Fibroblast of lung (primary cell): ENCODE measurements at regions not wholly inside any gene's neighbourhood (a gene's known extent, or its start where the extent isn't known, plus 50 kb on each side); places are given as distances from the start of the nearest gene placed in this dataset.

Experiments used
- DNase-seq, 2 donors: peaks; one replicate each; pipeline versions ENCODE4 v3.0.0 to v3.0.0-alpha.2; 2010; ENCODE audit warnings: low read depth in 2 of 2
- H2AFZ ChIP-seq: 2 replicates; pipeline ENCODE4 v1.5.1; 2012; ENCODE audit warnings: low read length, control low read depth, inconsistent platforms
- H3K27ac ChIP-seq: 2 replicates; pipeline ENCODE4 v1.5.1; 2011; ENCODE audit warnings: low read length, control low read depth; ENCODE audit not compliant: insufficient read depth
- H3K27me3 ChIP-seq: 2 replicates; pipeline ENCODE4 v1.5.1; 2011; ENCODE audit warnings: mild to moderate bottlenecking, low read length; ENCODE audit not compliant: control insufficient read depth, insufficient read depth
- H3K36me3 ChIP-seq: 2 replicates; pipeline ENCODE4 v1.5.1; 2011; ENCODE audit warnings: low read length; ENCODE audit not compliant: control insufficient read depth, insufficient read depth
- H3K4me1 ChIP-seq: 2 replicates; pipeline ENCODE4 v1.5.1; 2011; ENCODE audit warnings: low read length; ENCODE audit not compliant: control insufficient read depth, insufficient read depth; ENCODE audit errors: extremely low read depth
- H3K4me2 ChIP-seq: 2 replicates; pipeline ENCODE4 v1.5.1; 2011; ENCODE audit warnings: low read length, control low read depth; ENCODE audit not compliant: insufficient read depth; ENCODE audit errors: extremely low read depth
- H3K4me3 ChIP-seq, 4 experiments: fragments of 200-600 bp in 1 of 4; sonication (generic) in 1 of 4; replicated peaks in 1 of 4; 2 replicates each; pipeline ENCODE4 v1.5.1; 2011 to 2016; ENCODE audit warnings: low read length in 4 of 4, low read depth in 3 of 4, mild to moderate bottlenecking in 3 of 4, control low read depth in 2 of 4, inconsistent platforms in 1 of 4, mixed read lengths in 1 of 4; ENCODE audit not compliant: insufficient read depth in 1 of 4; ENCODE audit errors: control extremely low read depth in 1 of 4
- H3K79me2 ChIP-seq: 2 replicates; pipeline ENCODE4 v1.5.1; 2012; ENCODE audit warnings: mild to moderate bottlenecking, low read length, inconsistent platforms; ENCODE audit not compliant: control insufficient read depth, insufficient read depth
- H3K9ac ChIP-seq: 2 replicates; pipeline ENCODE4 v1.5.1; 2011; ENCODE audit warnings: mild to moderate bottlenecking, low read length, control low read depth; ENCODE audit not compliant: insufficient read depth
- H3K9me3 ChIP-seq: 2 replicates; pipeline ENCODE4 v1.5.1; 2012; ENCODE audit warnings: low read depth, low read length; ENCODE audit not compliant: control insufficient read depth, insufficient read depth
- H4K20me1 ChIP-seq: 2 replicates; pipeline ENCODE4 v1.5.1; 2011; ENCODE audit warnings: low read length; ENCODE audit not compliant: control insufficient read depth, insufficient read depth; ENCODE audit errors: extremely low read depth
- EZH2 ChIP-seq: IDR thresholded peaks from 2 replicates; pipeline ENCODE4 v1.5.1; 2012; ENCODE audit warnings: low read length, control low read depth, mild to moderate bottlenecking; ENCODE audit errors: missing control alignments
- TF ChIP-seq, protein P1 (sequence below), 2 donors: IDR thresholded peaks in 1 of 2; conservative IDR thresholded peaks in 1 of 2; 1 replicate in 1 of 2; 2 replicates in 1 of 2; pipeline ENCODE4 v1.5.1; 2011 to 2012; ENCODE audit warnings: low read length in 2 of 2, control low read depth in 1 of 2, inconsistent platforms in 1 of 2, low read depth in 1 of 2, mild to moderate bottlenecking in 1 of 2

DNA sequence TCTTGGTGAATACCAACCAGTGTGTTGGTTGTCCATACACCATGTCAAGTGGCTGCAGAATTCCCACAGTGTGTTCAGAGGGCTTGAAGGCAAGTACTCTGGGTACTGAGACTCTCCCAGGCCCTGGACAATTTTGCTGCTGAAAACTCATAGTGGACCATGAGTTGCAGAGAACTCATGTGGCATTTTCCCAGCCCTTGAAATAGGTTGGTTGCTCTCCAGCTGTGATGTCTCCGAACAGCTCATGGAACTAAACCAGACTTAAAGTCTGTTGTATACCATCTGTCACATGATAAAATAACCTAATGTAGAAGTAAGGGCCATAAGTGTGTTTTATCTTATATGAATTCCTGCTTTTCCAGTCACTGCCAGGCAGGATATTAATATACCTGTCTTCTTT, 67.8 kb downstream of the RGS2 start:
- Histone ChIP-seq H3K4me3 (no peak overlapping the region), H3K27ac (no peak overlapping the region), H3K9me3 (no peaks in the 10 kb centered on the region), H3K4me2 (no peak overlapping the region), H3K9ac (no peak overlapping the region), H2AFZ (no peak overlapping the region), H3K36me3 (no peaks in the 10 kb centered on the region), H3K4me1 (no peaks in the 10 kb centered on the region), H3K27me3 (no peaks in the 10 kb centered on the region), H4K20me1 (no peaks in the 10 kb centered on the region), H3K79me2 (no peaks in the 10 kb centered on the region)
- TF ChIP-seq, protein P1, sequence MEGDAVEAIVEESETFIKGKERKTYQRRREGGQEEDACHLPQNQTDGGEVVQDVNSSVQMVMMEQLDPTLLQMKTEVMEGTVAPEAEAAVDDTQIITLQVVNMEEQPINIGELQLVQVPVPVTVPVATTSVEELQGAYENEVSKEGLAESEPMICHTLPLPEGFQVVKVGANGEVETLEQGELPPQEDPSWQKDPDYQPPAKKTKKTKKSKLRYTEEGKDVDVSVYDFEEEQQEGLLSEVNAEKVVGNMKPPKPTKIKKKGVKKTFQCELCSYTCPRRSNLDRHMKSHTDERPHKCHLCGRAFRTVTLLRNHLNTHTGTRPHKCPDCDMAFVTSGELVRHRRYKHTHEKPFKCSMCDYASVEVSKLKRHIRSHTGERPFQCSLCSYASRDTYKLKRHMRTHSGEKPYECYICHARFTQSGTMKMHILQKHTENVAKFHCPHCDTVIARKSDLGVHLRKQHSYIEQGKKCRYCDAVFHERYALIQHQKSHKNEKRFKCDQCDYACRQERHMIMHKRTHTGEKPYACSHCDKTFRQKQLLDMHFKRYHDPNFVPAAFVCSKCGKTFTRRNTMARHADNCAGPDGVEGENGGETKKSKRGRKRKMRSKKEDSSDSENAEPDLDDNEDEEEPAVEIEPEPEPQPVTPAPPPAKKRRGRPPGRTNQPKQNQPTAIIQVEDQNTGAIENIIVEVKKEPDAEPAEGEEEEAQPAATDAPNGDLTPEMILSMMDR (conservative IDR thresholded peaks at IDR 0.05 in 1 of 2, IDR thresholded peaks at IDR 0.05 in 1 of 2; ENCODE audit: low read depth in 1 of 2, low read length in 2 of 2): no peak
- TF ChIP-seq EZH2: no peak
- peak in 1 of 2 donors; percentile 10 for DNase-seq

DNA sequence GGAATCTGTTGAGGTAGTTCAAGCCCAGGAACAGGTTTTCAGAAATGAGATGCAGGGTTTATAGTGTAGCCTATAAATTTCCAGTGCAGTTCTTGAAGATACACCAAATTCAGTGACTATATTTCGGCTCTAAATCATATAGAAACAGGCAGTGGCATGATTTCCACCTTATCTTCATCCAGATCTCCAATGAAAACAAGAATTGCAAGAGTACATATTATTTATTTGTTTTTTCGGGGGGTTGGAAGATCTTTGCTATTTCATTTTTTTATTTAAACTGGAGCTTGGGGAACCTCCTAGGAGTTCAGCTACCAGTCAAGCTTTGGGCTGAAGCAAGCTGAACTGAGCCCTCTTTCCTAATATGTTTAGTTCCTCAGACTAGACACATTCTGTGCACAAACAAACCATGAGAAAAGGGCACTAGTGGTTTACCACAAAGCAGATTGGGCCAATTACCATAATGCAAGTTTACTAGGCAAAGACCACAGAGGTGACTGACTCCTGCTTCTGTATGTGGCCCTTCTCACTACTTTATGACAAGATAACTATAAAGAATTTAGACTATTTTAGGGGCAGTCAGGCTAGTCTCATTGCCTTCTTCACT, 68.5 kb downstream of the RGS2 start:
- Histone ChIP-seq H3K9me3 (no peaks in the 10 kb centered on the region), H3K4me3 (no peak overlapping the region), H3K4me1 (no peaks in the 10 kb centered on the region), H3K27me3 (no peaks in the 10 kb centered on the region), H4K20me1 (no peaks in the 10 kb centered on the region), H3K79me2 (no peaks in the 10 kb centered on the region), H3K9ac (no peak overlapping the region), H3K36me3 (no peaks in the 10 kb centered on the region), H3K4me2 (no peak overlapping the region), H3K27ac (no peak overlapping the region), H2AFZ (no peak overlapping the region)
- DNase-seq: peak; percentile 58 to 75
- TF ChIP-seq EZH2: no peak
- TF ChIP-seq, protein P1 (conservative IDR thresholded peaks at IDR 0.05 in 1 of 2, IDR thresholded peaks at IDR 0.05 in 1 of 2; ENCODE audit: low read depth in 1 of 2, low read length in 2 of 2): no peak

DNA sequence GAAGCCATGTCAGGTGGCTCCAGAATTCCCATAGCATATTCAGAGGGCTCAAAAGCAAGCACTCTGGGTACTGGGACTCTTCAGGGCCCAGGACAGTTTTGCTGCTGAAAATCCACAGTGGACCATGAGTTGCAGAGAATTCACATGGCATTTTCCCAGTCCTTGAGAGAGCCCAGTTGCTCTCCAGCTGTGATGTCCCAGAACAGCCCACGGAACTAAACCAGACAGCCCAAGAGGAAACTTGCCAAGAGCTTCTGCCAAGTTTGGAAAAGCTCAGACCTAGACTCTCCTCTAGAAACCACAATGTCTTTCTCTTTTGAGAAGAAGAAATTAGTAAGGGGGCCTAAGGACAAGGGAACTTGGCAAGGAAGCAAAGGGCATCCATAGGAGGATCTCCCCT, 69.4 kb downstream of the RGS2 start:
- peak; percentile 78 to 84 for DNase-seq
- Histone ChIP-seq H3K4me2 (no peak overlapping the region), H3K4me1 (no peaks in the 10 kb centered on the region), H3K36me3 (no peaks in the 10 kb centered on the region), H3K79me2 (no peaks in the 10 kb centered on the region), H4K20me1 (no peaks in the 10 kb centered on the region), H3K27ac (no peak overlapping the region), H3K27me3 (no peaks in the 10 kb centered on the region), H3K9ac (no peak overlapping the region), H3K4me3 (no peak overlapping the region), H2AFZ (no peak overlapping the region), H3K9me3 (no peaks in the 10 kb centered on the region)
- no peak for TF ChIP-seq EZH2
- TF ChIP-seq, protein P1 (conservative IDR thresholded peaks at IDR 0.05 in 1 of 2, IDR thresholded peaks at IDR 0.05 in 1 of 2; ENCODE audit: low read depth in 1 of 2, low read length in 2 of 2): no peak
